Dermis blood vessel endothelial cell (primary cell): ENCODE measurements at regions not wholly inside any gene's neighbourhood (a gene's known extent, or its start where the extent isn't known, plus 50 kb on each side); places are given as distances from the start of the nearest gene placed in this dataset.

ENCODE experiments used
- DNase-seq: peaks from one replicate; pipeline ENCODE4 v3.0.0; 2010

DNA sequence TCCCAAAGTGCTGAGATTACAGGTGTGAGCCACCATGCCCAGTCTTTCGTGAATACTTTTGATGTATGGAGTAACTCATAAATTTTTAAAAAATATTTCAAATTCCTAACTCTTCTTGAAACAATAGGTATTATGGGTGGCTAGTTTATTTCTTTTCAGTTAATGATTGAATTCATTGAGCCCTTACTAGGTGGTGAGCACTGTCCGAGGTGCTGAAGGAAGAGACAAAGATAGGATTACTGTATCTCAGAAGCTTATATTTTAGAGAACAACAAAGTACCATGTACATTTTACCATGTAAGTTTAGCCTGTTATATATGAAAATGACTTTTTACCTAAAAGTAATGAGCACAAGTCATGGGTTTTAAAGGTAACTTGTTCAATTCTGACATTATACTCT lies 418.3 kb downstream of the NPIPA7 start:
- DNase-seq: no peak

- no peak for DNase-seq
These were observed 419.6 kb downstream of the NPIPA7 start for GRCh38 chr16:16798504-16798903.

DNA sequence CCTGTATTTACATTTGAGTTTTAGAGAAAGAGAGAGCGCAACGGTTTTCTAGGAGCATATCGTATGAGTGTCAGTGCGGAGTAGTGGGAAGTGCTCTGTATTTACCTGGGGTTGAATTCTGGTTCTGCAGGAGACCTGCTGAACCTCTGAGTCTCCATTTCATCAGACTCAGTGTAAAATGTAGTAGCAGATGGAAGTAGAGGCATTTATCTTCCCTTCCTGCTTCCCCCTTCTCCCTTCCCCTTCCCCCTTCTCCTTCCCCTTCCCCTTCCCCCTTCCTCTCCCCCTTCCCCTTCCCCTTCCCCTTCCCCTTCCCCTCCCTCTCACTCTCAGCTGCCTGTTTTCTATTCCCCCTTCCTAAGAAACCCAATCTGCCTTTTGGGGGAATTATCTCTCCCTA lies 426.9 kb downstream of the NPIPA7 start:
- no peak for DNase-seq

DNA sequence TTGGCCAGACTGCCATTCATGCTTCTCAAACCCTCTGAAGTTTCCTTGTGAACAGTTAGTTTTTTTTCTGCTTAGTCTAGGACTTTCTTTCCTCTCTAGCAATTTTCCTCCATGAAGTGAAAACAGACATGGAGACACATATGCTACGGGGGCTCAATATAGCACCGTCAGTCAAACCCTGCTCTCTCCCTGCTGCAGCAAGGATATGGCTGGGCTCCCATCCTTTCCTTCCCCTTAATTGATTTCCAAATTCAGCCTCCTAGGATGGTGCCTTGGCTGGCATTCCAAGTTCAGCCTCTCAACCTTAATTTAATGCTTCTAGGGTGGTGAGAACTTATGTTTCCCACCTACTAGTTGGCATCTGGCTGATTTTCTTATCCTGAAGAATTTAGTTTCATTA lies 436.7 kb downstream of the NPIPA7 start:
- no peak for DNase-seq

GRCh38 chr16:16817196-16817595 lies 438.3 kb downstream of the NPIPA7 start:
- no peak for DNase-seq

- DNase-seq: no peak
These were observed 442.3 kb downstream of the NPIPA7 start for GRCh38 chr16:16821261-16821660.

- DNase-seq: no peak
These were observed 450.0 kb downstream of the NPIPA7 start for GRCh38 chr16:16828913-16829398.

GRCh38 chr16:16830401-16830800 lies 451.5 kb downstream of the NPIPA7 start:
- DNase-seq: no peak

GRCh38 chr16:16830973-16831372 lies 452.0 kb downstream of the NPIPA7 start:
- DNase-seq: no peak

DNA sequence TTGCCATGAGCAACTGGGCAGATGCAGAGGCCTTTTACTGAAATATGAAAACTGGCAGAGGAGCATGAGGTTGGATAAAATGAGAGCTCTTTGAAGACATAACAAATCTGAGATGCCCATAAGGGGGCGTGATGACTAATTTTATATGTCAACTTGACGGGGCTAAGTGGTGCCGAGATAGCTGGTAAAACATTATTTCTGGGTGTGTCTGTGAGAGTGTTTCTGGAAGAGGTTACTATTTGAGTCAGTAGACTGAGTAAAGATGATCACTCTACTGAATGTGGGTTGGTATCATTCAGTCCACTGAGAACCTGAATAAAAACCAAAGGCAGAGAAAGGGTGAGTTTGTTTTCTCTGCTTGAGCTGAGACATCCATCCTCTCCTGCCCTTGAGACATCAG lies 454.2 kb downstream of the NPIPA7 start:
- no peak for DNase-seq

- DNase-seq: no peak
These were observed 471.3 kb downstream of the NPIPA7 start for GRCh38 chr16:16850274-16850673.

DNA sequence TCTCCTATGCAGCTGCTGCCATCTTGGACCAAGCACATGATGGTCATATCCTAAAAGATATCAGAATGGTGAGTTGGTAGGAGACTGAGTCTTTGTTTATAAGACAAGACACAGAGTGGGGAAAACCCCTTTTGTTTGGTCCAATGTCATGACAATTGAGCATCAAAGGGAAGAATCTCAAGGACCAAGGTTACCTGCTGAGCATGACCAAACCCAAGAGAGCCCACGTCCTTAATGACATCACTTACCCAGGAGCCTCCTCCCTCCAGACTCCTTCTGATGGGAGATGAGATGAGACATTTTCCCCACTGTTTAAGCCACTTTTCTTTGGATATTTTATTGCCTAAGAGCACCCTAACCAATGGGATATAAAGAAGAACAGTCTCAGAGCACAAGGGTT lies 478.1 kb downstream of the NPIPA7 start:
- no peak for DNase-seq

- no peak for DNase-seq
These were observed 478.8 kb downstream of the NPIPA7 start for GRCh38 chr16:16857603-16858283.

- peak; percentile 38 for DNase-seq
These were observed 482.6 kb downstream of the NPIPA7 start for GRCh38 chr16:16861546-16861945.

GRCh38 chr16:16863672-16864071 lies 484.7 kb downstream of the NPIPA7 start:
- no peak for DNase-seq

DNA sequence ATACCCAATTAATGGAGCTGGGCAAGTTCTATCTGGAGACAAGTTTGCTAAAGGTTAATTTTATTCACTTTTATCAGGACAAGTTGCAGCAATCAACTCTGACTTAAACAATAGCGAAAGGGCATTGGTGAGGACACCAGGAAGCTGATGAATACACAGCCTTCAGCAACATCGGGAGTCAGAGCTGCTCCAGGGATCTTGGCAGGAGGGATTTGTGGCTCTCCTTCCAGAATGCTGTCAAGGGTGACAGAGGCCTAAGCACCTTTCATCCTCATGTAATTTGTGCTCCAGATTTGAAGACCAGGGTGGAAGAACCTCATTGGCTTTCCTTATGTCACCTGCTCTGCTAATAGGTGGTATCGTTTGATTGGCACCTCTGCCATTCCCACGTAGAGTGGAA lies 485.6 kb downstream of the NPIPA7 start:
- no peak for DNase-seq

DNA sequence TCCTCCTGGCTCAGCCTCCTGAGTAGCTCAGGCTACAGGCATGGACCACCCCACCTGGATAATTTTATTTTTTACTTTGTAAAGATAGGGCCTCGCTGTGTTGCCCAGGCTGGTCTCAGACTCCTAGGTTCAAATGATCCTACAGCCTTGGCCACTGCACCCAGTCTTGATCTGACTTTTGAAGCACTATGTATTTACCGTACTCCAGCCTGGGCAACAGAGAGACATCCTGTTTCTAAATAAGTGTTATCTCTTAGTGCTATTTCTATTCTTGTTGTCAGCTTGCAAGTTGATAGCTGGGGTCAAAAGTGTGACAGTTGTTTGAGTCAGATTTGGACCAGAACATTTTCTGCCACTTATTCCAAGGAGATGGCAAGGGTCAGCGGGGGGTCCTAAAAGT lies 486.4 kb downstream of the NPIPA7 start:
- no peak for DNase-seq

GRCh38 chr16:16867973-16868372 lies 489.0 kb downstream of the NPIPA7 start:
- no peak for DNase-seq

- DNase-seq: no peak
These were observed 489.8 kb downstream of the NPIPA7 start for GRCh38 chr16:16868727-16869126.

DNA sequence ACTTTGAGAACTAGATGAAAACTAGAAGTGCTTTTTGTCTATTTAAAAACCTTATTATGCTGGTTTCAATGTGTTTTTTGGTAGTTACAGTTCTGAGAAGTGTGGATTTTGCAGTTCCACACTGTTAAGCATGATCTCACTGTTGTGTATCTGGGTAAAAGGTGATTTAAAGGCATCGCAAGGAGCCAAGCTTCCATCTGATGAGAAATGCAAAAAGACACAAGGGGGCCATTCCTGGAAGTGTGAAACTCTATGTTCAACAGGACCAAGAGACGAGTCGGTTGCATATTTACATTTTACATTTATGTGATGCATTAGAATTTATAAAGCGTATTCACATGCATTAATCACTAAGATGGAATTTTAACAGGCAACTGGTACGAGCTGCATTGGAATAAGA lies 490.8 kb downstream of the NPIPA7 start:
- DNase-seq: no peak

DNA sequence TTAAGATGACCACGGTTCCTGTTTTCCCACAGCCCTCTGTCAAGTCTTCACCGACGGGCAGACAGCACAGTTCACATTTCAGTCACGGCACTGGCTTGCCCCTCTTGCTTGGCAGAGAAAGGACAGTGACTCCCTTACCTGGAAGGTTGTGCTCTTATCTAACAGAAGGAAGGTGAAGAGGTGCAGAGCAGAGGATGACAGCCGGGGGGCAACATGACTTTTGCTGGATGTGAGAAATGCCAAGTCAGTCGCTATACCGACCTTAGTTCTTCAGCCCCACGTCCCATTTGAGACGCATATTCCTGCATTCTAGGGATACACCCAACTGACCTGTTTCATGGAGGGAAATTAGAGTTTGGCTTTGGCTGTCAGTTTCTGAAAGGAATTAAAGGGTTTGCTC lies 492.3 kb downstream of the NPIPA7 start:
- DNase-seq: no peak

- DNase-seq: no peak
These were observed 498.1 kb downstream of the NPIPA7 start for GRCh38 chr16:16877061-16877460.

GRCh38 chr16:16879567-16880251 lies 500.8 kb downstream of the NPIPA7 start:
- DNase-seq: no peak

DNA sequence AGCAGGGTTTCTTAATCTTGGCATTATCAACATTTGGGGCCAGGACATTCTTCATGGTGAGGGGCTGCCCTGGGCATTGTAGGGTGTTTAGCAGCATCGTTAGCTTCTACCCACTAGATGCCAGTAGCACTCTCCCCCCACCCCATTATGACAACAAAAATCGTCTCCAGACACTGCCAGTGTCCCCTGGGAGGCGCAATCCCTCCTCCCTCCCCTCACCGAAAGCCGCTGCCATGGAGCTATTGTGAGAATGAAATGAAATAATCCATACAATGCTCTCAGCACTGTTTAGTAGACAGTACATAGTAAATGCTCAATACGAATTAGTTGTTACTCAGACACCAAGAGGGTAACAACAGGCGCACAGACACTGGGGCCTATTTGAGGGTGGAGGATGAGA lies 502.9 kb downstream of the NPIPA7 start:
- no peak for DNase-seq

DNA sequence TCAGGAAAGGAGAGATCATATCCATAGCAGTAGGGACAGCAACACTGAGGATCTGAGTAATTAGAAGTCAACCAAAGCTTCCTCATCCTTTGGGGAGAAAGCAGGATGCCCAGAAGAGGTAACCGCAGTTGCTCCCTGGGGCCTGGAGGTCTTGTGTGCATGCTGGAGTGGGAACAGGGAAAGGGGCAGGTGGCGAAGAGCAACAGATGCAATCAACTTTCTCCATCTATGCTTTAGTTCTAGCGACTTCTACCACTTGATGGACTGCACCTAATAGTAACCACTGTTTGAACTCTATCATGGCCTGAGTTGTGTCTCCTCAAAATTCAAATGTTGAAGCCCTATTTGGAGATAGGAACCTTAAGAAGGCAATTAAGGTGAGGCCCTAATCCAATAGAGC lies 503.8 kb downstream of the NPIPA7 start:
- no peak for DNase-seq
